ENCODE measurements at regions not wholly inside any gene's neighbourhood (a gene's known extent, or its start where the extent isn't known, plus 50 kb on each side); places are given as distances from the start of the nearest gene placed in this dataset.
"Not testable (repeated sequence)": the region's sequence is repeated elsewhere in the genome, so short reads cannot be mapped to it uniquely, and the experiment has no call there.

- in situ Hi-C loops (cut with MboI; ENCODE audit: low pct_unique_long_range_greater_than_20kb, low sequenced_read_pairs, unreplicated experiment): no loop called here
Observed at GRCh38 chr1:143584508-143584907, 387.3 kb downstream of the FAM72C start.

GRCh38 chr1:143574891-143575520 lies 396.8 kb downstream of the FAM72C start:
- TF ChIP-seq CTCF (IDR thresholded peaks at IDR 0.05; ENCODE audit: extremely low read depth, insufficient read depth, missing control alignments): no peak
- DNase-seq (ENCODE audit: low spot score): no peak
- in situ Hi-C loops (cut with MboI; ENCODE audit: low pct_unique_long_range_greater_than_20kb, low sequenced_read_pairs, unreplicated experiment): no loop called here

More at GRCh38 chr1:143584508-143584907, 387.3 kb downstream of the FAM72C start:
- no peak for DNase-seq (ENCODE audit: low spot score)
- no peak for TF ChIP-seq CTCF (IDR thresholded peaks at IDR 0.05; ENCODE audit: extremely low read depth, insufficient read depth, missing control alignments)

- in situ Hi-C loops (cut with MboI; ENCODE audit: low pct_unique_long_range_greater_than_20kb, low sequenced_read_pairs, unreplicated experiment); DNase-seq (ENCODE audit: low spot score): not testable (repeated sequence)
Observed at GRCh38 chr1:143572661-143573060, 399.1 kb downstream of the FAM72C start.

- DNase-seq (ENCODE audit: low spot score); in situ Hi-C loops (cut with MboI; ENCODE audit: low pct_unique_long_range_greater_than_20kb, low sequenced_read_pairs, unreplicated experiment): not testable (repeated sequence)
Observed at GRCh38 chr1:143563761-143564160, 408.0 kb downstream of the FAM72C start.

GRCh38 chr1:143553627-143554026 lies 418.2 kb downstream of the FAM72C start:
- no peak for TF ChIP-seq CTCF (IDR thresholded peaks at IDR 0.05; ENCODE audit: extremely low read depth, insufficient read depth, missing control alignments)
- in situ Hi-C loops (cut with MboI; ENCODE audit: low pct_unique_long_range_greater_than_20kb, low sequenced_read_pairs, unreplicated experiment): no loop called here
- DNase-seq (ENCODE audit: low spot score): no peak

GRCh38 chr1:143504703-143505102 lies 467.1 kb downstream of the FAM72C start:
- DNase-seq (ENCODE audit: low spot score); in situ Hi-C loops (cut with MboI; ENCODE audit: low pct_unique_long_range_greater_than_20kb, low sequenced_read_pairs, unreplicated experiment): not testable (repeated sequence)

GRCh38 chr1:143504080-143504479 lies 467.7 kb downstream of the FAM72C start:
- in situ Hi-C loops (cut with MboI; ENCODE audit: low pct_unique_long_range_greater_than_20kb, low sequenced_read_pairs, unreplicated experiment); DNase-seq (ENCODE audit: low spot score): not testable (repeated sequence)

- DNase-seq (ENCODE audit: low spot score); in situ Hi-C loops (cut with MboI; ENCODE audit: low pct_unique_long_range_greater_than_20kb, low sequenced_read_pairs, unreplicated experiment): not testable (repeated sequence)
Observed at GRCh38 chr1:143503048-143503447, 468.7 kb downstream of the FAM72C start.

- in situ Hi-C loops (cut with MboI; ENCODE audit: low pct_unique_long_range_greater_than_20kb, low sequenced_read_pairs, unreplicated experiment); DNase-seq (ENCODE audit: low spot score): not testable (repeated sequence)
Observed at GRCh38 chr1:143502038-143502437, 469.7 kb downstream of the FAM72C start.

GRCh38 chr1:143498059-143498749 lies 473.6 kb downstream of the FAM72C start:
- DNase-seq (ENCODE audit: low spot score); in situ Hi-C loops (cut with MboI; ENCODE audit: low pct_unique_long_range_greater_than_20kb, low sequenced_read_pairs, unreplicated experiment): not testable (repeated sequence)
